GM23248 (cell line): ENCODE measurements at regions not wholly inside any gene's neighbourhood (a gene's known extent, or its start where the extent isn't known, plus 50 kb on each side); places are given as distances from the start of the nearest gene placed in this dataset.

Experiments
- EZH2 ChIP-seq: fragments of 200-600 bp; sonication (generic); IDR thresholded peaks from 2 replicates; pipeline ENCODE4 v1.6.1; 2018; ENCODE audit warnings: antibody characterized with exemption, mild to moderate bottlenecking; ENCODE audit not compliant: insufficient read depth, poor library complexity, severe bottlenecking
- EZH2phosphoT487 ChIP-seq: fragments of 200-600 bp; sonication (generic); IDR thresholded peaks from 2 replicates; pipeline ENCODE4 v1.6.1; 2018; ENCODE audit warnings: antibody characterized with exemption, moderate library complexity, mild to moderate bottlenecking, low read depth; ENCODE audit not compliant: insufficient read depth

DNA sequence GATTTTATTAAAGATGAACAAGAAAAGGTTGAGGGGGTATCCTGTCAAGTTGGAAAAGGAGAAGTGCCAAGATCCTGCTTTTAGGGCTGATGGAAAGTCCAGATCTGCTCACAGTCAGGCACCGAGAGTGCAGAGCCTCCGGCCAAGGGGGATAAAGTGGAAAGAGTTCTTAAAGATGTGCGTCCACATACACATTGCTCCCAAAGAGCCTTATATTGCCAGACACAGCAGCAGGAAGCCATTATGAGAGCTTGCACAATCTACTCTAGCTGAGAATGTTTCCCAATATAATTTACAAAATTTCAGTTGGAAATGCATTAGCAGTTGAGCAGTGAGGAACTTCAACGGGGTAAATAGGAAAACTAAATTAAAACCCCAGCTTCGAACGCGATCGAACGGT lies 95.6 kb downstream of the SALL1 start:
- no peak for TF ChIP-seq EZH2
- TF ChIP-seq EZH2phosphoT487, result no peak
